ENCODE measurements at regions not wholly inside any gene's neighbourhood (a gene's known extent, or its start where the extent isn't known, plus 50 kb on each side); places are given as distances from the start of the nearest gene placed in this dataset.

DNA sequence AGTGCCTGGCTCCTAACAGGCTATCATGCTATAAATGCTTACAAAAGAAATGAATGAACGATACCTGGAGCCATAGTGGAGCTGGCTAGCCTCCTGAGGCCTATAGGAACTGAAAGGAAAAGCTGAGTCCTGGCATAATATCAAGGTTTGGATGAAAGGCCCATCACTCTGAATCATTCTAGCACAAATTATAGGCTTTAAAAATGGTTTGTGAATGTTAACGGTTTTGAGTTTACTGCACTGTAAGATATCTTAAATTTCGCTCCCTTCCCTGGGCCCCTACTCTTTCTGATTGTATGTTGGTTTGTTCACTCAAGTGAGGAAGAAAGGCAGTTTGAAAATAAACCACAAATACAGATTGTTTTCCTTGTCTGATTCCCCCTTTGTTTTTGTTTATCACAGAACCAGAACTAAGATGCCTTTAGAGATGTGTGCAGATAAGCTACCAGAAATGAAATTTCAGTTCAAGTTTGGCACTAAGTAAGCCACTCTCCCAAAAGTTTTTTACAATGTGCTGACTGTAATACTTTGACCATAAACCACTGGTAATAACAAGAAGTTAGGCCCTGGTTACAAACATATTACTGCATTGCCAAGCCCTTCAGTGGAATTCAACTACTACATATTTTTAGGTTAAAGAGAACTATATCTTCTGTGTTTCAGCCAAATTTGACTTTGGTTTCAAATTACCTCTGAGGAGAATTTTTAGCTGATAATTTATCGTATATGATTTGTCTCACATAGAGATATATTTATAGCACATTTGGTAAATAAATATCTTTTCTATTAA is 89.5 kb downstream of the ALX1 start:
- no peak for TF ChIP-seq POLR2A (IDR thresholded peaks at IDR 0.05; ENCODE audit: low read depth, low read length)
- TF ChIP-seq POLR2AphosphoS5 (IDR thresholded peaks at IDR 0.05; ENCODE audit: low read depth, low read length), result no peak

Measured in GM12892 (cell line).